Activated B cell treated with CpG ODN at 0.5 μM for 24 hours (primary cell): ENCODE measurements at regions not wholly inside any gene's neighbourhood (a gene's known extent, or its start where the extent isn't known, plus 50 kb on each side); places are given as distances from the start of the nearest gene placed in this dataset.

ENCODE experiments used
- ATAC-seq: fragments of 200-7000 bp; cut with Tn5 transposase; one replicate; pipeline ENCODE4 v1.10.0; 2021; ENCODE audit warnings: low read depth, mild to moderate bottlenecking, moderate library complexity
- CTCF ChIA-PET: fragments of 350-600 bp; sonication (Branson Sonifier 250); formaldehyde crosslinking; loops from one replicate; lab custom pipeline; 2021; ENCODE audit warnings: antibody characterized with exemption; lab: Charles Lee
- POLR2A ChIA-PET: fragments of 350-600 bp; sonication (Branson Sonifier 250); formaldehyde crosslinking; loops from one replicate; lab custom pipeline; 2021; ENCODE audit warnings: antibody characterized with exemption; lab: Charles Lee
- DNase-seq: peaks from one replicate; pipeline ENCODE4 v3.0.0; 2022
- H3K27ac Mint-ChIP-seq: one replicate; pipeline ENCODE4 v1.8.0; 2020; ENCODE audit warnings: mixed read lengths
- H3K27me3 Mint-ChIP-seq: one replicate; pipeline ENCODE4 v1.8.0; 2021; ENCODE audit warnings: mixed read lengths
- H3K36me3 Mint-ChIP-seq: one replicate; pipeline ENCODE4 v1.8.0; 2021; ENCODE audit warnings: low read depth, mixed read lengths
- H3K4me1 Mint-ChIP-seq: one replicate; pipeline ENCODE4 v1.8.0; 2021; ENCODE audit warnings: mixed read lengths
- H3K4me3 Mint-ChIP-seq: one replicate; pipeline ENCODE4 v1.8.0; 2020; ENCODE audit warnings: mild to moderate bottlenecking, mixed read lengths
- H3K9me3 Mint-ChIP-seq: one replicate; pipeline ENCODE4 v1.8.0; 2020; ENCODE audit warnings: mixed read lengths
- intact Hi-C: fragments of 100-400 bp; cut with micrococcal nuclease; formaldehyde crosslinking; loops from one replicate; pipeline ENCODE4 v1.15.1; 2024
- TF ChIP-seq, protein P1 (sequence below): fragments of 200-600 bp; IDR thresholded peaks from one replicate; pipeline ENCODE4 v1.8.0; 2022; ENCODE audit warnings: antibody characterized with exemption, mild to moderate bottlenecking

DNA sequence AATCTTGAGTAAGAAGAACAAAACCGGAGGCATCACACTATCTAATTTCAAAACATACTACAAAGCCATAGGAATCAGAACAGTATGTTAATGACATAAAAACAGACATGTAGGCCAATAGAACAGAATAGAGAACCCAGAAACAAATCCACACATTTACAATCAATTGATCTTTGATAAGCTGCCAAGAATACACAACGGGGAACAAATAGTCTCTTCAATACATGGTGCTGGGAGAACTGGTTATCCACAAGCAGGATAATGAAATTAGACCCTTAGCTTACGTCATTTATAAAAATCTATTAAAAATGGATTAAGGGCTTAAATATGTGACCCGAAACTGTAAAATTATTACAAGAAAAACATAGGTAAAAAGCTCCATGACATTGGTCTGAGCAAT, 417.7 kb downstream of the INSC start:
- no peak overlapping the region for H3K4me3 Mint-ChIP-seq
- no peaks in the 10 kb centered on the region for H3K36me3 Mint-ChIP-seq
- ATAC-seq (no peak), DNase-seq (no peak)
- intact Hi-C loops: no loop called here
- ChIA-PET POLR2A (no interaction called here), CTCF (no interaction called here)
- no peaks in the 10 kb centered on the region for H3K27me3 Mint-ChIP-seq
- H3K27ac Mint-ChIP-seq: no peak overlapping the region
- H3K9me3 Mint-ChIP-seq: peaks cover 4% of the 10 kb centered on the region
- H3K4me1 Mint-ChIP-seq: no peaks in the 10 kb centered on the region
- TF ChIP-seq, protein P1, sequence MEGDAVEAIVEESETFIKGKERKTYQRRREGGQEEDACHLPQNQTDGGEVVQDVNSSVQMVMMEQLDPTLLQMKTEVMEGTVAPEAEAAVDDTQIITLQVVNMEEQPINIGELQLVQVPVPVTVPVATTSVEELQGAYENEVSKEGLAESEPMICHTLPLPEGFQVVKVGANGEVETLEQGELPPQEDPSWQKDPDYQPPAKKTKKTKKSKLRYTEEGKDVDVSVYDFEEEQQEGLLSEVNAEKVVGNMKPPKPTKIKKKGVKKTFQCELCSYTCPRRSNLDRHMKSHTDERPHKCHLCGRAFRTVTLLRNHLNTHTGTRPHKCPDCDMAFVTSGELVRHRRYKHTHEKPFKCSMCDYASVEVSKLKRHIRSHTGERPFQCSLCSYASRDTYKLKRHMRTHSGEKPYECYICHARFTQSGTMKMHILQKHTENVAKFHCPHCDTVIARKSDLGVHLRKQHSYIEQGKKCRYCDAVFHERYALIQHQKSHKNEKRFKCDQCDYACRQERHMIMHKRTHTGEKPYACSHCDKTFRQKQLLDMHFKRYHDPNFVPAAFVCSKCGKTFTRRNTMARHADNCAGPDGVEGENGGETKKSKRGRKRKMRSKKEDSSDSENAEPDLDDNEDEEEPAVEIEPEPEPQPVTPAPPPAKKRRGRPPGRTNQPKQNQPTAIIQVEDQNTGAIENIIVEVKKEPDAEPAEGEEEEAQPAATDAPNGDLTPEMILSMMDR: no peak

DNA sequence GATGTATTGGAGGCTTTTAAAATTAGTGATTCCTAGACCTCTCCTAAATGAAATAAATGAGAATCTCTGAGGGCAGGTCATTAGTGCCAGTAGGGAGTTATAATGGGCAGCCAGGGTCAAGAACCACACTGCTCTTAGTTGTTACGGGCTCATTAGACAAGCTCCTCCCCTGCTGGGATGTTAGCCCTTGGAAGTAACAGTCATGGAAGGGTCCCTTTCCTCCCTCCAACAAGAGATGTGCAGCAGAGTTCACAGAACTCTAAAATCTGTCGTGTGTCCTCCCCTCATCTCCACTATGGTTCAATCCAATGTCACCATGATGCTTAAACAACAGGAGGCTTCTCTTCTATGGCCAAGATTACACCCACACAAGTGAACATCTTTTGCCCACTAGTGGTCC, 419.5 kb downstream of the INSC start:
- Mint-ChIP-seq H3K4me3 (no peak overlapping the region), H3K9me3 (peaks cover 3% of the 10 kb centered on the region), H3K4me1 (no peaks in the 10 kb centered on the region), H3K27ac (no peak overlapping the region), H3K36me3 (no peaks in the 10 kb centered on the region), H3K27me3 (no peaks in the 10 kb centered on the region)
- ATAC-seq: no peak
- ChIA-PET CTCF (no interaction called here), POLR2A (no interaction called here)
- TF ChIP-seq, protein P1: no peak
- no peak for DNase-seq
- intact Hi-C loops: no loop called here

DNA sequence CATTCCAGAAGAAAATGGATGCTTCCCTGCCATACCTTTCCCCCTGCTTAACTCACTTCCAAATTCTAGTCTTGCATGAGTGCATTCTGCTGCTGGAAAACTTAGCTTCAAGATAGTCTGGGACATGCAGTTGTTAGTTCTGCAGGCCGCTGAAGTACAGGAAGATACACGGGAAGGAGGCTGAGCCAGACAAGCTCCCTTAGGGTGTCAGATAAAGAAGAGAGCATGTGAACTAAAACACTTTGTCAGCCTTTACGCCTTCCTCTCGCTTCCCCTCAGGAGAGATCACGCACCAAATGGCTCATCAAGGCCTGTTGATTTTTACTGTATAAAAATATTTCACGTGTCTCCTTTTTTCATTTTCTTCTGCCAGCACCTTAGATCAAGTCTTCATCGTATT, 420.7 kb downstream of the INSC start:
- no peak for DNase-seq
- H3K27me3 Mint-ChIP-seq: no peaks in the 10 kb centered on the region
- CTCF ChIA-PET: no interaction called here
- H3K4me1 Mint-ChIP-seq: no peaks in the 10 kb centered on the region
- POLR2A ChIA-PET: no interaction called here
- H3K4me3 Mint-ChIP-seq: no peak overlapping the region
- intact Hi-C loops: no loop called here
- no peaks in the 10 kb centered on the region for H3K36me3 Mint-ChIP-seq
- TF ChIP-seq, protein P1: no peak
- H3K27ac Mint-ChIP-seq: no peak overlapping the region
- no peak for ATAC-seq
- H3K9me3 Mint-ChIP-seq: peaks cover 3% of the 10 kb centered on the region

DNA sequence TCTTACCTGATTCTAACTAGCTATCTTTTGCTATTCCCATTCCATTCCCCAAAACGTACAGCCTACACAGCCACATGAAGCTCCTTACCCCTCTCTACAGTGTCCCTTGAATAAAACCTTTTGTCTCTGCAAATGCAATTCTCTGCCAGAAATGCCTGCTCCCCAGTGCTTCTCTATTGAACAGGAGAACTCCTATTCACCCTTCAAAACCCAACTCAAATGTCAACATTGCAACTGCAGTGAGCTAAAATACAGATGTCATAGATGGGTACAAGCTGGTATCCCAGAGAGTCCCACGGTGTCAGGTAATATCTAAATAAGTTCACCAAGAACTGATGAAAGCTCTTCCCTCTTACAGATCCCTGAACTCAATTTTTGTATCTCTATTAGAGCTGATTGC, 421.7 kb downstream of the INSC start:
- Mint-ChIP-seq H3K4me1 (no peaks in the 10 kb centered on the region), H3K4me3 (no peak overlapping the region), H3K27me3 (no peaks in the 10 kb centered on the region), H3K9me3 (peaks cover 3% of the 10 kb centered on the region), H3K27ac (no peak overlapping the region), H3K36me3 (no peaks in the 10 kb centered on the region)
- DNase-seq (no peak), ATAC-seq (no peak)
- POLR2A ChIA-PET: no interaction called here
- intact Hi-C loops: no loop called here
- TF ChIP-seq, protein P1: no peak
- CTCF ChIA-PET: no interaction called here

DNA sequence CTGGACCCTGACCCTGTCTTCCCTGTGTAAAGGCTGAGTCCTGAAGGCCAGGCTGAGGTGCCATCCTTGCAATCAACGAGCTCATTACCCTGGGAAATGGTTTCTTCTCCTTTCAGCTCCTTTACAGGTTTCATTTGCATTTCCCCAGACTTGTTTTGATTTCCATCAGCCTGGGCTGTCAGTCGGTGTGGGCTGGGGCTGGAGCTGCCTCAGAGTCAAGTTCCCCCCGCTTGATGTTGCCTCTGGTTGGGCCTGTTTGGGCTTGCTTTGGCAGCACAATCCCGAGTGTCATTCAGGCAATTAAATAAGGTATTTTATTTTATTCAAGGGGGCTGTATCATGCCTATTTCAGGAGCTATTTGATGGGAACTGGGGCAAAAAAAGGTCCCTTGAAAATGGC, 424.9 kb downstream of the INSC start:
- no peak overlapping the region for H3K4me3 Mint-ChIP-seq
- H3K27ac Mint-ChIP-seq: no peak overlapping the region

More for the DNA sequence above, 424.9 kb downstream of the INSC start:
- TF ChIP-seq, protein P1: no peak
- H3K36me3 Mint-ChIP-seq: no peaks in the 10 kb centered on the region
- DNase-seq (no peak), ATAC-seq (no peak)
- no peaks in the 10 kb centered on the region for H3K27me3 Mint-ChIP-seq
- no peaks in the 10 kb centered on the region for H3K9me3 Mint-ChIP-seq
- ChIA-PET CTCF (no interaction called here), POLR2A (no interaction called here)
- H3K4me1 Mint-ChIP-seq: no peaks in the 10 kb centered on the region
- intact Hi-C loops: no loop called here
